ENCODE measurements at regions not wholly inside any gene's neighbourhood (a gene's known extent, or its start where the extent isn't known, plus 50 kb on each side); places are given as distances from the start of the nearest gene placed in this dataset.

GRCh38 chr13:75165543-75166230 lies 316.3 kb downstream of the TBC1D4 start (continued):
- TF ChIP-seq TOPORS (CRISPR knock-in tag; IDR thresholded peaks at IDR 0.05): no peak
- TF ChIP-seq ZNF572 (CRISPR knock-in tag; IDR thresholded peaks at IDR 0.05): no peak

DNA sequence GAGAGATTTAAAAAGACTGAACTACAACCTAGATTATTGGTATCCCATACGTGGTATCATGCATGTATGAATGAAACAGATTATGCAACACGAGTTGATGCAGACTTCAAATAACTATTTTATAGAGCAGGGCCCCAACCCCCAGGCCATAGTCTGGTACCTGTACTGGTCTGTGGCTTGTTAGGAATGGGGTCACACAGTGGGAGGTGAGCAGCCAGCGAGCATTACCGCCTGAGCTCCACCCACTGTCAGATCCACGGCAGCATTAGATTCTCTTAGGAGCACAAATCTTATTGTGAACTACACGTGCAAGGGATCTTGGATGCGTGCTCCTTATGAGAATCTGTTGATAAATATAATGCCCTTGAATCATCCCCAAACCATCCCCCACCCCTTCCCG lies 320.2 kb downstream of the TBC1D4 start:
- Histone ChIP-seq H4K20me1 (ENCODE audit: insufficient read depth, low read length) (no peaks in the 10 kb centered on the region), H3K27ac (ENCODE audit: extremely low read length, insufficient read depth, low read length) (no peak overlapping the region), H3K9ac (ENCODE audit: insufficient read depth, low read depth, low read length) (no peak overlapping the region), H3K79me2 (ENCODE audit: insufficient read depth, low read length) (no peaks in the 10 kb centered on the region), H3K36me3 (replicated peaks in 1 of 2; ENCODE audit: control insufficient read depth in 1 of 2, insufficient read depth in 2 of 2, low read length in 2 of 2) (no peaks in the 10 kb centered on the region), H3K9me3 (ENCODE audit: low read length) (no peaks in the 10 kb centered on the region), H3K27me3 (ENCODE audit: control insufficient read depth in 1 of 2, insufficient read depth in 2 of 2, low read length in 2 of 2) (no peaks in the 10 kb centered on the region), H2AFZ (ENCODE audit: low read length) (no peak overlapping the region), H3K4me3 (replicated peaks in 1 of 3; ENCODE audit: insufficient read depth in 1 of 3, low read depth in 2 of 3, low read length in 3 of 3) (no peak overlapping the region), H3K4me1 (ENCODE audit: insufficient read depth, low read length) (no peaks in the 10 kb centered on the region), H3K4me2 (ENCODE audit: low read depth, low read length) (no peak overlapping the region)
- WGBS (ENCODE audit: low lambda C conversion rate): 0% methylated on average over 3 of the region's 8 CpGs
- DNase-seq (ENCODE audit: low spot score): no peak
- no TSS peak for BruUV-seq (replicated peaks)
- no peak for FAIRE-seq
- in situ Hi-C loops (cut with HindIII; ENCODE audit: extremely low pct_ligation_motif_present, low pct_unique_long_range_greater_than_20kb): no loop called here
- no peak for ATAC-seq
- ChIA-PET POLR2A (no interaction called here), CTCF (ENCODE audit: low intra/inter-chr PET ratio, low total read pairs) (no interaction called here)
- TF ChIP-seq ZNF549 (CRISPR knock-in tag; IDR thresholded peaks at IDR 0.05) (no peak), ZNF326 (CRISPR knock-in tag; IDR thresholded peaks at IDR 0.05; ENCODE audit: borderline replicate concordance) (no peak), NCOA2 (CRISPR knock-in tag; IDR thresholded peaks at IDR 0.05) (no peak), ZFP36L2 (CRISPR knock-in tag; IDR thresholded peaks at IDR 0.05) (no peak), ZNF883 (CRISPR knock-in tag; IDR thresholded peaks at IDR 0.05; ENCODE audit: not compliant biosample characterization) (no peak), MXD4 (CRISPR knock-in tag; IDR thresholded peaks at IDR 0.05) (no peak), ZNF749 (CRISPR knock-in tag; IDR thresholded peaks at IDR 0.05; ENCODE audit: borderline replicate concordance) (no peak)
- intact Hi-C loops (cut with micrococcal nuclease; ENCODE audit: unreplicated experiment): no loop called here
